ENCODE measurements at regions not wholly inside any gene's neighbourhood (a gene's known extent, or its start where the extent isn't known, plus 50 kb on each side); places are given as distances from the start of the nearest gene placed in this dataset.
"Not testable (repeated sequence)": the region's sequence is repeated elsewhere in the genome, so short reads cannot be mapped to it uniquely, and the experiment has no call there.

DNA sequence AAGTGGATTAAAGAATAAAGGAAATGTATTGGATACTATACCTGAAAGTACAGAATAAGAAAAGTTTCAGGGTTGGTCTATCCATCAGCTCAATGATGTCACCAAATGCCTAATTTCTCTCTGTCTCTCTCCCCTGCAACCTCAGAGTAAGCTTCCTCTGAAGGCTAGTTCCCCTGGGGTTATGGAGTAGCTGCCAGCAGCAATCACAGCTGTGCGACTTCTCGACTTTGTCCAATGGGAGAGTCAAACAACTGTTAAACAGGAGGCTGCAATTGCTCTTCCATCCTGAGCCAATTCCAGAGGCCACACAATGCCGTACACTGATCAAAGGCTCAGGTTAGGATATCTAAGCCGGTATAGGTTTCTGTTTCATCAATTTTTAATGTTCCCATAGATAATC, 95.3 kb upstream of the FANCL start:
- TF ChIP-seq EZH2phosphoT487 (IDR thresholded peaks at IDR 0.05; ENCODE audit: low read depth), result no peak
- TF ChIP-seq, protein P1, sequence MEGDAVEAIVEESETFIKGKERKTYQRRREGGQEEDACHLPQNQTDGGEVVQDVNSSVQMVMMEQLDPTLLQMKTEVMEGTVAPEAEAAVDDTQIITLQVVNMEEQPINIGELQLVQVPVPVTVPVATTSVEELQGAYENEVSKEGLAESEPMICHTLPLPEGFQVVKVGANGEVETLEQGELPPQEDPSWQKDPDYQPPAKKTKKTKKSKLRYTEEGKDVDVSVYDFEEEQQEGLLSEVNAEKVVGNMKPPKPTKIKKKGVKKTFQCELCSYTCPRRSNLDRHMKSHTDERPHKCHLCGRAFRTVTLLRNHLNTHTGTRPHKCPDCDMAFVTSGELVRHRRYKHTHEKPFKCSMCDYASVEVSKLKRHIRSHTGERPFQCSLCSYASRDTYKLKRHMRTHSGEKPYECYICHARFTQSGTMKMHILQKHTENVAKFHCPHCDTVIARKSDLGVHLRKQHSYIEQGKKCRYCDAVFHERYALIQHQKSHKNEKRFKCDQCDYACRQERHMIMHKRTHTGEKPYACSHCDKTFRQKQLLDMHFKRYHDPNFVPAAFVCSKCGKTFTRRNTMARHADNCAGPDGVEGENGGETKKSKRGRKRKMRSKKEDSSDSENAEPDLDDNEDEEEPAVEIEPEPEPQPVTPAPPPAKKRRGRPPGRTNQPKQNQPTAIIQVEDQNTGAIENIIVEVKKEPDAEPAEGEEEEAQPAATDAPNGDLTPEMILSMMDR (IDR thresholded peaks at IDR 0.05; ENCODE audit: low read depth, low read length), result no peak
- H3K4me2 ChIP-seq (ENCODE audit: low read length), result no peak overlapping the region
- H3K79me2 ChIP-seq (ENCODE audit: low read length), result no peaks in the 10 kb centered on the region
- no peaks in the 10 kb centered on the region for H3K4me1 ChIP-seq (ENCODE audit: low read length)
- H3K9ac ChIP-seq (ENCODE audit: low read length), result no peak overlapping the region
- no peak overlapping the region for H3K27ac ChIP-seq (ENCODE audit: low read length)
- no peaks in the 10 kb centered on the region for H4K20me1 ChIP-seq (ENCODE audit: insufficient read depth, low read length)
- H3K4me3 ChIP-seq (ENCODE audit: low read length), result no peak overlapping the region
- H2AFZ ChIP-seq (ENCODE audit: low read depth, low read length), result no peak overlapping the region
- no peaks in the 10 kb centered on the region for H3K9me3 ChIP-seq (ENCODE audit: insufficient read depth, low read length)
- H3K36me3 ChIP-seq (replicated peaks; ENCODE audit: low read depth, low read length), result no peaks in the 10 kb centered on the region
- no peaks in the 10 kb centered on the region for H3K27me3 ChIP-seq (ENCODE audit: low read depth, low read length)

DNA sequence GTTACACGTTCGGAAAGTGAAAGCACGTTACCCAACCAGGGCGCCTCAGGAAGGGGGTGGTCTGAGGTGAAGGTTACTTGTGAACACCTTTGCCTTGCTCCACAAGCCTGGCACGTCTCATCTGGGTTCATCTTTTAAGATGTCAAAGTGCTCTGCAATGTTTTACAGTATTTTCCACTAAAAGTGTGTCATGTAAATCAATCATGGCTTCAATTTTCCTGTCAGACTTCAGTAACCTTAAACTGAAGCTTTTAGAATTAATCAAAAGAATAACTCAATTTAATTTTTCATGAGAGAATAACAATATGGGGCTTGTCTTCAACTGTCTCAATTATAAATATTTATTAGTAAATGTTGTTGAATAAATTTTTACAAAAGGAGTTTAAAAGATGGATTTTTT, 93.3 kb upstream of the FANCL start:
- Histone ChIP-seq H2AFZ (ENCODE audit: low read depth, low read length) (no peak overlapping the region), H3K4me2 (ENCODE audit: low read length) (no peak overlapping the region), H3K4me1 (ENCODE audit: low read length) (no peaks in the 10 kb centered on the region), H4K20me1 (ENCODE audit: insufficient read depth, low read length) (no peaks in the 10 kb centered on the region), H3K9me3 (ENCODE audit: insufficient read depth, low read length) (no peaks in the 10 kb centered on the region), H3K27me3 (ENCODE audit: low read depth, low read length) (no peaks in the 10 kb centered on the region), H3K9ac (ENCODE audit: low read length) (no peak overlapping the region), H3K4me3 (ENCODE audit: low read length) (no peak overlapping the region), H3K36me3 (replicated peaks; ENCODE audit: low read depth, low read length) (no peaks in the 10 kb centered on the region), H3K27ac (ENCODE audit: low read length) (no peak overlapping the region), H3K79me2 (ENCODE audit: low read length) (no peaks in the 10 kb centered on the region)
- no peak for TF ChIP-seq EZH2phosphoT487 (IDR thresholded peaks at IDR 0.05; ENCODE audit: low read depth)
- TF ChIP-seq, protein P1 (IDR thresholded peaks at IDR 0.05; ENCODE audit: low read depth, low read length), result no peak

DNA sequence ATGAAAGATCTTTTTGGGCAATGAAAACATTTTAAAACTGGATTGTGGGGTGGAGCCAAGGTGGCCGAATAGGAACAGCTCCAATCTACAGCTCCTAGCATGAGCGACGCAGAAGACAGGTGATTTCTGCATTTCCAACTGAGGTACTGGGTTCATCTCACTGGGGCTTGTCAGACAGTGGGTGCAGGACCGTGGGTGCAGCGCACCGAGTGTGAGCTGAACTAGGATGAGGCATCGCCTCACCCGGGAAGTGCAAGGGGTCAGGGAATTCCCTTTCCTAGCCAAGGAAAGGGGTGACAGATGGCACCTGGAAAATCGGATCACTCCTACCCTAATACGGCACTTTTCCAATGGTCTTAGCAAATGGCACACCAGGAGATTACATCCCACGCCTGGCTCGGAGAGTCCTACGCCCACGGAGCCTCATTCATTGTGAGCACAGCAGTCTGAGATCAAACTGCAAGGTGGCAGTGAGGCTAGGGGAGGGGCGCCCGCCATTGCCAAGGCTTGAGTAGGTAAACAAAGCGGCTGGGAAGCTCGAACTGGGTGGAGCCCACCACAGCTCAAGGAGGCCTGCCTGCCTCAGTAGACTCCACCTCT, 84.3 kb upstream of the FANCL start:
- H3K9me3 ChIP-seq (ENCODE audit: insufficient read depth, low read length); H3K4me3 ChIP-seq (ENCODE audit: low read length); H3K9ac ChIP-seq (ENCODE audit: low read length); H4K20me1 ChIP-seq (ENCODE audit: insufficient read depth, low read length); H3K36me3 ChIP-seq (replicated peaks; ENCODE audit: low read depth, low read length); H3K27ac ChIP-seq (ENCODE audit: low read length); H3K79me2 ChIP-seq (ENCODE audit: low read length); H3K4me2 ChIP-seq (ENCODE audit: low read length); H2AFZ ChIP-seq (ENCODE audit: low read depth, low read length); H3K4me1 ChIP-seq (ENCODE audit: low read length); H3K27me3 ChIP-seq (ENCODE audit: low read depth, low read length): not testable (repeated sequence)

DNA sequence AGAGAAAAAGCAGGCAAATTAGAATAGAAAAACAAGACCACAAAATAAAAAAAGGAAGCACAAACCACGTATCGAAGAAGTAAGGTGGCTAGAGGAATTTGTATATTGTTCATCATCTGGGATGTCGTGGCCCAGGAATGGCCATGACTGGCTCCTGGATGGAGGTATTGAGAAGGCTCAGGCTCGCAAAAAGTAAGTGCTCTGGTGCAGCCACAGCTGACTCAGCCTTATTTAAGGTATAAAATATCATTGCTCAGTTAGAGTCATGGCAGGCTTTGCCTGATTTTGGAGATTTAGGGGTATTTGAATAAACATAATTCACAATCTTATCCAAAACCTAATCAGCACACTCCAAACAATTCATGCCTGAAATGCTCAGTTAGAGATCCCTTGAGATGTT, 78.4 kb upstream of the FANCL start:
- Histone ChIP-seq H4K20me1 (ENCODE audit: insufficient read depth, low read length) (no peaks in the 10 kb centered on the region), H3K27ac (ENCODE audit: low read length) (no peak overlapping the region), H3K36me3 (replicated peaks; ENCODE audit: low read depth, low read length) (no peaks in the 10 kb centered on the region), H3K27me3 (ENCODE audit: low read depth, low read length) (no peaks in the 10 kb centered on the region), H3K79me2 (ENCODE audit: low read length) (no peaks in the 10 kb centered on the region), H3K4me2 (ENCODE audit: low read length) (no peak overlapping the region), H3K4me1 (ENCODE audit: low read length) (no peaks in the 10 kb centered on the region), H3K4me3 (ENCODE audit: low read length) (no peak overlapping the region), H3K9me3 (ENCODE audit: insufficient read depth, low read length) (no peaks in the 10 kb centered on the region), H2AFZ (ENCODE audit: low read depth, low read length) (no peak overlapping the region), H3K9ac (ENCODE audit: low read length) (no peak overlapping the region)
- TF ChIP-seq, protein P1 (IDR thresholded peaks at IDR 0.05; ENCODE audit: low read depth, low read length), result no peak
- TF ChIP-seq EZH2phosphoT487 (IDR thresholded peaks at IDR 0.05; ENCODE audit: low read depth), result no peak

DNA sequence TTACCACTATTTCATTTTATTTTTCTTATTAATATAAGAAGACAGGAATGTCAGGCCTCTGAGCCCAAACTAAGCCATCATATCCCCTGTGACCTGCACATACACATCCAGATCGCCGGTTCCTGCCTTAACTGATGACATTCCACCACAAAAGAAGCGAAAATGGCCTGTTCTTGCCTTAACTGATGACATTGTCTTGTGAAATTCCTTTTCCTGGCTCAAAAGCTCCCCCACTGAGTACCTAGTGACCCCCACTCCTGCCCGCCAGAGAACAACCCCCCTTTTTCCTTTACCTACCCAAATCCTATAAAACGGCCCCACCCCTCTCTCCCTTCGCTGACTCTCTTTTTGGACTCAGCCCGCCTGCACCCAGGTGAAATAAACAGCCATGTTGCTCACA, 77.8 kb upstream of the FANCL start:
- H3K27ac ChIP-seq (ENCODE audit: low read length); H2AFZ ChIP-seq (ENCODE audit: low read depth, low read length); H3K27me3 ChIP-seq (ENCODE audit: low read depth, low read length); H3K4me2 ChIP-seq (ENCODE audit: low read length); H3K79me2 ChIP-seq (ENCODE audit: low read length); H3K9ac ChIP-seq (ENCODE audit: low read length); H3K9me3 ChIP-seq (ENCODE audit: insufficient read depth, low read length); H3K4me1 ChIP-seq (ENCODE audit: low read length); H4K20me1 ChIP-seq (ENCODE audit: insufficient read depth, low read length); H3K36me3 ChIP-seq (replicated peaks; ENCODE audit: low read depth, low read length); H3K4me3 ChIP-seq (ENCODE audit: low read length): not testable (repeated sequence)

Measured in OCI-LY3 (cell line).